K562 (cell line): ENCODE measurements at regions not wholly inside any gene's neighbourhood (a gene's known extent, or its start where the extent isn't known, plus 50 kb on each side); places are given as distances from the start of the nearest gene placed in this dataset.
A peak's percentile ranks its signal among the peaks of the same experiment; 100 is the strongest.

Source experiments
- REST ChIP-seq, 2 experiments: fragments of 450-650 bp; formaldehyde crosslinking in 1 of 2; IDR thresholded peaks; 2 replicates each; pipeline versions ENCODE4 v1.4.0 to v1.6.1; 2014 to 2020; ENCODE audit warnings: mild to moderate bottlenecking in 2 of 2, borderline replicate concordance in 1 of 2, low read depth in 1 of 2
- TOE1 ChIP-seq, 2 experiments: fragments of 450-650 bp in 1 of 2; sonication (generic) in 1 of 2; formaldehyde crosslinking in 1 of 2; IDR thresholded peaks; 2 replicates each; pipeline versions ENCODE4 v1.7.1 to v1.8.0; 2016 to 2022; ENCODE audit warnings: borderline replicate concordance in 2 of 2, mild to moderate bottlenecking in 2 of 2, antibody characterized with exemption in 1 of 2, inconsistent platforms in 1 of 2, low read depth in 1 of 2, missing genetic modification reagents in 1 of 2, moderate library complexity in 1 of 2

GRCh38 chr7:131212114-131212513, 115.6 kb upstream of the MKLN1 start (continued):
- peak; percentile 98 for TF ChIP-seq REST (IDR thresholded peaks at IDR 0.05; ENCODE audit: borderline replicate concordance)
- TF ChIP-seq REST (CRISPR knock-in tag; IDR thresholded peaks at IDR 0.05; ENCODE audit: low read depth), result peak; percentile 90
- TF ChIP-seq TOE1 (IDR thresholded peaks at IDR 0.05; ENCODE audit: borderline replicate concordance), result no peak
- TF ChIP-seq TOE1 (CRISPR knock-in tag; IDR thresholded peaks at IDR 0.05; ENCODE audit: borderline replicate concordance, low read depth), result 0 out of 2 replicates have a peak, but pooled peaks have one; percentile 39
